ENCODE measurements at regions not wholly inside any gene's neighbourhood (a gene's known extent, or its start where the extent isn't known, plus 50 kb on each side); places are given as distances from the start of the nearest gene placed in this dataset.

- Histone ChIP-seq H3K4me2 (no peak overlapping the region), H3K79me2 (replicated peaks; ENCODE audit: insufficient read depth) (no peaks in the 10 kb centered on the region), H3F3A (replicated peaks; ENCODE audit: low read depth) (no peaks in the 10 kb centered on the region), H2AFZ (no peak overlapping the region), H4K20me1 (replicated peaks; ENCODE audit: insufficient read depth) (no peaks in the 10 kb centered on the region; the same call in 1 of the 2 replicates), H3K27me3 (ENCODE audit: insufficient read depth) (no peaks in the 10 kb centered on the region), H3K4me1 (ENCODE audit: insufficient read depth) (no peaks in the 10 kb centered on the region), H3K4me3 (no peak overlapping the region), H3K27ac (ENCODE audit: low read depth) (no peak overlapping the region), H3K36me3 (ENCODE audit: insufficient read depth) (peaks cover 8% of the 10 kb centered on the region; the same call in 1 of the 2 replicates), H3K9me2 (ENCODE audit: insufficient read depth) (peaks cover 12% of the 10 kb centered on the region)
- Mint-ChIP-seq H3K36me3 (ENCODE audit: low read depth) (peaks cover 22% of the 10 kb centered on the region), H3K27me3 (ENCODE audit: insufficient read depth, low read depth, poor library complexity) (no peaks in the 10 kb centered on the region), H3K27ac (no peak overlapping the region), H3K4me1 (0 out of 3 replicates have a peak, but pooled peaks cover 1% of the 10 kb centered on the region), H3K4me3 (no peak overlapping the region), H3K9me3 (peaks cover 18% of the 10 kb centered on the region)
- TF ChIP-seq ZNF462 (CRISPR knock-in tag; IDR thresholded peaks at IDR 0.05), result no peak
- no peak for ATAC-seq
- DNase-seq (ENCODE audit: low spot score), result no peak
These were observed 343.3 kb downstream of the BCKDHB start for GRCh38 chr6:80449726-80450125.

- no peak overlapping the region for H3K27ac Mint-ChIP-seq
- H3K9me2 ChIP-seq (ENCODE audit: insufficient read depth), result peaks cover 8% of the 10 kb centered on the region; the same call in 1 of the 2 replicates
- H3K4me3 Mint-ChIP-seq, result no peak overlapping the region
- H3K79me2 ChIP-seq (replicated peaks; ENCODE audit: insufficient read depth), result no peaks in the 10 kb centered on the region
- no peak overlapping the region for H3K27ac ChIP-seq (ENCODE audit: low read depth)
- H3K36me3 ChIP-seq (ENCODE audit: insufficient read depth), result peaks cover 8% of the 10 kb centered on the region; the same call in 1 of the 2 replicates
- no peaks in the 10 kb centered on the region for H3K27me3 ChIP-seq (ENCODE audit: insufficient read depth)
- ATAC-seq (no peak), DNase-seq (ENCODE audit: low spot score) (no peak)
- H4K20me1 ChIP-seq (replicated peaks; ENCODE audit: insufficient read depth), result no peaks in the 10 kb centered on the region; the same call in 1 of the 2 replicates
- no peak overlapping the region for H2AFZ ChIP-seq
- H3K9me3 Mint-ChIP-seq, result peaks cover 18% of the 10 kb centered on the region
- no peak overlapping the region for H3K4me3 ChIP-seq
- no peaks in the 10 kb centered on the region for H3F3A ChIP-seq (replicated peaks; ENCODE audit: low read depth)
- no peaks in the 10 kb centered on the region for H3K27me3 Mint-ChIP-seq (ENCODE audit: insufficient read depth, low read depth, poor library complexity)
- no peaks in the 10 kb centered on the region for H3K4me1 ChIP-seq (ENCODE audit: insufficient read depth)
- peaks cover 25% of the 10 kb centered on the region for H3K36me3 Mint-ChIP-seq (ENCODE audit: low read depth)
- no peak overlapping the region for H3K4me2 ChIP-seq
- H3K4me1 Mint-ChIP-seq, result no peaks in the 10 kb centered on the region
- TF ChIP-seq EZH2 (IDR thresholded peaks at IDR 0.05; ENCODE audit: low read depth, unreplicated experiment) (no peak), POLR2AphosphoS5 (IDR thresholded peaks at IDR 0.05; ENCODE audit: low read depth) (no peak), ZNF331 (CRISPR knock-in tag; IDR thresholded peaks at IDR 0.05; ENCODE audit: low read depth) (no peak), CTCF (conservative IDR thresholded peaks at IDR 0.05; ENCODE audit: low read depth in 2 of 2) (no peak), CREB1 (CRISPR knock-in tag; IDR thresholded peaks at IDR 0.05; ENCODE audit: low read depth) (no peak), NANOG (IDR thresholded peaks at IDR 0.05; ENCODE audit: borderline replicate concordance) (no peak), EZH2phosphoT487 (IDR thresholded peaks at IDR 0.05; ENCODE audit: unreplicated experiment) (no peak), JUNB (IDR thresholded peaks at IDR 0.05; ENCODE audit: unreplicated experiment) (no peak), ZNF114 (CRISPR knock-in tag; IDR thresholded peaks at IDR 0.05) (no peak), REST (IDR thresholded peaks at IDR 0.05; ENCODE audit: unreplicated experiment) (no peak)
These were observed 340.1 kb downstream of the BCKDHB start for GRCh38 chr6:80446454-80447045.

Measured in GM23338 (cell line).